ENCODE measurements at regions not wholly inside any gene's neighbourhood (a gene's known extent, or its start where the extent isn't known, plus 50 kb on each side); places are given as distances from the start of the nearest gene placed in this dataset.

DNA sequence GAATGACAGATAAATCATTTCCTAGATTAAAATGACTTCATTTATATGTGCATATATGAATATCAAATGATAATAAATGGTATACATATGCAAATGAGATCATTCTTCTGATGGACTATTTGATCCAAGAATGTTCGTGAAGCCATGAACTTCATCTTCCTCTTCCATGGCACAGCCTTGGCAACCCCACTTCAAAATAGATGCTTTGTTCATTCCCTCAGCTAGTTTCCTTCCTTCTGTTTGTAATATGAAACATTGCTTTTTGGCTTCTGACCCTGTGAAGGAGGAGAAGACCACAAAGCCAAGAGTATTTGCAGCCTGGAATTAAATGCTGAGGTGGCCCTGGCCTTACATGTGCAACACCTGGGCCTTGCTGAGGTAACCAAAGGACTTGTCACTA is 106.8 kb upstream of the LIFR start:
- TF ChIP-seq, protein P1, sequence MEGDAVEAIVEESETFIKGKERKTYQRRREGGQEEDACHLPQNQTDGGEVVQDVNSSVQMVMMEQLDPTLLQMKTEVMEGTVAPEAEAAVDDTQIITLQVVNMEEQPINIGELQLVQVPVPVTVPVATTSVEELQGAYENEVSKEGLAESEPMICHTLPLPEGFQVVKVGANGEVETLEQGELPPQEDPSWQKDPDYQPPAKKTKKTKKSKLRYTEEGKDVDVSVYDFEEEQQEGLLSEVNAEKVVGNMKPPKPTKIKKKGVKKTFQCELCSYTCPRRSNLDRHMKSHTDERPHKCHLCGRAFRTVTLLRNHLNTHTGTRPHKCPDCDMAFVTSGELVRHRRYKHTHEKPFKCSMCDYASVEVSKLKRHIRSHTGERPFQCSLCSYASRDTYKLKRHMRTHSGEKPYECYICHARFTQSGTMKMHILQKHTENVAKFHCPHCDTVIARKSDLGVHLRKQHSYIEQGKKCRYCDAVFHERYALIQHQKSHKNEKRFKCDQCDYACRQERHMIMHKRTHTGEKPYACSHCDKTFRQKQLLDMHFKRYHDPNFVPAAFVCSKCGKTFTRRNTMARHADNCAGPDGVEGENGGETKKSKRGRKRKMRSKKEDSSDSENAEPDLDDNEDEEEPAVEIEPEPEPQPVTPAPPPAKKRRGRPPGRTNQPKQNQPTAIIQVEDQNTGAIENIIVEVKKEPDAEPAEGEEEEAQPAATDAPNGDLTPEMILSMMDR (IDR thresholded peaks at IDR 0.05) = no peak
- TF ChIP-seq POLR2A (IDR thresholded peaks at IDR 0.05) (no peak), POLR2AphosphoS5 (IDR thresholded peaks at IDR 0.05) (no peak), EP300 (IDR thresholded peaks at IDR 0.05) (no peak)
